ENCODE measurements at regions not wholly inside any gene's neighbourhood (a gene's known extent, or its start where the extent isn't known, plus 50 kb on each side); places are given as distances from the start of the nearest gene placed in this dataset.

GRCh38 chr20:58154113-58154512 lies 74.3 kb downstream of the ANKRD60 start:
- H2AFZ ChIP-seq (ENCODE audit: insufficient read depth, low read length, poor library complexity), result no peak overlapping the region
- no peaks in the 10 kb centered on the region for H3K36me3 ChIP-seq (ENCODE audit: control insufficient read depth in 1 of 2, insufficient read depth in 2 of 2, low read length in 2 of 2)
- no peaks in the 10 kb centered on the region for H3K9me3 ChIP-seq (ENCODE audit: insufficient read depth, low read depth, low read length)
- H4K91ac ChIP-seq (ENCODE audit: low read depth, low read length), result no peak overlapping the region
- peak overlapping the region; percentile 47 for H3K4me3 ChIP-seq (ENCODE audit: low read depth, low read length)
- H3K79me2 ChIP-seq (ENCODE audit: control insufficient read depth, insufficient read depth, low read length, poor library complexity), result no peaks in the 10 kb centered on the region
- H3K27ac ChIP-seq (ENCODE audit: low read depth, low read length), result no peak overlapping the region
- H3K4ac ChIP-seq (ENCODE audit: low read depth, low read length), result no peak overlapping the region
- H3K14ac ChIP-seq (ENCODE audit: low read length), result no peak overlapping the region
- no peak overlapping the region for H3K4me2 ChIP-seq (ENCODE audit: low read length)
- WGBS (ENCODE audit: extremely low coverage, insufficient coverage, insufficient read length), result no CpG with 5 or more reads among the region's 1 CpG
- H3K27me3 ChIP-seq (ENCODE audit: insufficient read depth, low read length), result peaks cover 7% of the 10 kb centered on the region
- H2BK12ac ChIP-seq (ENCODE audit: low read length), result no peak overlapping the region
- H3K9ac ChIP-seq (ENCODE audit: low read length), result no peak overlapping the region
- no peak overlapping the region for H4K12ac ChIP-seq (ENCODE audit: low read depth, low read length)
- H3K18ac ChIP-seq (ENCODE audit: low read length), result no peak overlapping the region
- H3K23ac ChIP-seq (ENCODE audit: low read length), result no peak overlapping the region
- no peak overlapping the region for H2AK5ac ChIP-seq (ENCODE audit: low read length)
- no peak overlapping the region for H2BK5ac ChIP-seq (ENCODE audit: low read depth, low read length, poor library complexity)
- no peaks in the 10 kb centered on the region for H3K79me1 ChIP-seq (ENCODE audit: low read length)
- DNase-seq, result no peak
- no peak overlapping the region for H4K8ac ChIP-seq (ENCODE audit: low read depth, low read length)
- no peak overlapping the region for H2BK120ac ChIP-seq (ENCODE audit: insufficient read depth, low read length, poor library complexity)
- peaks cover 0 to 3% of the 10 kb centered on the region in 2 experiments for H3K4me1 ChIP-seq (ENCODE audit: control insufficient read depth in 1 of 2, insufficient read depth in 2 of 2, low read length in 2 of 2)

- Histone ChIP-seq H2BK12ac (ENCODE audit: low read length) (no peak overlapping the region), H2BK5ac (ENCODE audit: low read depth, low read length, poor library complexity) (no peak overlapping the region), H3K23ac (ENCODE audit: low read length) (no peak overlapping the region), H3K18ac (ENCODE audit: low read length) (no peak overlapping the region), H3K4me1 (ENCODE audit: control insufficient read depth in 1 of 2, insufficient read depth in 2 of 2, low read length in 2 of 2) (peaks cover 0 to 3% of the 10 kb centered on the region in 2 experiments), H4K12ac (ENCODE audit: low read depth, low read length) (no peak overlapping the region), H3K4me3 (ENCODE audit: low read depth, low read length) (no peak overlapping the region), H2AK5ac (ENCODE audit: low read length) (no peak overlapping the region), H3K27me3 (ENCODE audit: insufficient read depth, low read length) (peaks cover 7% of the 10 kb centered on the region), H3K79me2 (ENCODE audit: control insufficient read depth, insufficient read depth, low read length, poor library complexity) (no peaks in the 10 kb centered on the region), H3K27ac (ENCODE audit: low read depth, low read length) (no peak overlapping the region), H3K4me2 (ENCODE audit: low read length) (no peak overlapping the region), H3K36me3 (ENCODE audit: control insufficient read depth in 1 of 2, insufficient read depth in 2 of 2, low read length in 2 of 2) (no peaks in the 10 kb centered on the region), H3K14ac (ENCODE audit: low read length) (no peak overlapping the region), H3K79me1 (ENCODE audit: low read length) (no peaks in the 10 kb centered on the region), H2AFZ (ENCODE audit: insufficient read depth, low read length, poor library complexity) (no peak overlapping the region), H2BK120ac (ENCODE audit: insufficient read depth, low read length, poor library complexity) (no peak overlapping the region), H4K8ac (ENCODE audit: low read depth, low read length) (no peak overlapping the region), H3K4ac (ENCODE audit: low read depth, low read length) (no peak overlapping the region), H4K91ac (ENCODE audit: low read depth, low read length) (no peak overlapping the region), H3K9ac (ENCODE audit: low read length) (no peak overlapping the region), H3K9me3 (ENCODE audit: insufficient read depth, low read depth, low read length) (no peaks in the 10 kb centered on the region)
- no CpG with 5 or more reads among the region's 11 CpGs for WGBS (ENCODE audit: extremely low coverage, insufficient coverage, insufficient read length)
- DNase-seq, result no peak
Observed at GRCh38 chr20:58153121-58153520, 75.3 kb downstream of the ANKRD60 start.

GRCh38 chr20:58150772-58151171 lies 77.7 kb downstream of the ANKRD60 start:
- Histone ChIP-seq H4K12ac (ENCODE audit: low read depth, low read length) (no peak overlapping the region), H3K23ac (ENCODE audit: low read length) (no peak overlapping the region), H3K4me1 (ENCODE audit: control insufficient read depth in 1 of 2, insufficient read depth in 2 of 2, low read length in 2 of 2) (peaks cover 0 to 3% of the 10 kb centered on the region in 2 experiments), H3K14ac (ENCODE audit: low read length) (no peak overlapping the region), H2AK5ac (ENCODE audit: low read length) (no peak overlapping the region), H2BK12ac (ENCODE audit: low read length) (no peak overlapping the region), H2BK120ac (ENCODE audit: insufficient read depth, low read length, poor library complexity) (no peak overlapping the region), H3K4me3 (ENCODE audit: low read depth, low read length) (no peak overlapping the region), H3K4me2 (ENCODE audit: low read length) (no peak overlapping the region), H3K4ac (ENCODE audit: low read depth, low read length) (no peak overlapping the region), H2BK5ac (ENCODE audit: low read depth, low read length, poor library complexity) (no peak overlapping the region), H3K79me1 (ENCODE audit: low read length) (no peaks in the 10 kb centered on the region), H3K9me3 (ENCODE audit: insufficient read depth, low read depth, low read length) (peaks cover 2% of the 10 kb centered on the region), H4K91ac (ENCODE audit: low read depth, low read length) (no peak overlapping the region), H4K8ac (ENCODE audit: low read depth, low read length) (no peak overlapping the region), H3K27ac (ENCODE audit: low read depth, low read length) (no peak overlapping the region), H3K36me3 (ENCODE audit: control insufficient read depth in 1 of 2, insufficient read depth in 2 of 2, low read length in 2 of 2) (no peaks in the 10 kb centered on the region), H3K9ac (ENCODE audit: low read length) (no peak overlapping the region), H3K27me3 (ENCODE audit: insufficient read depth, low read length) (peaks cover 7% of the 10 kb centered on the region), H2AFZ (ENCODE audit: insufficient read depth, low read length, poor library complexity) (no peak overlapping the region), H3K79me2 (ENCODE audit: control insufficient read depth, insufficient read depth, low read length, poor library complexity) (no peaks in the 10 kb centered on the region), H3K18ac (ENCODE audit: low read length) (no peak overlapping the region)
- no CpG with 5 or more reads among the region's 31 CpGs for WGBS (ENCODE audit: extremely low coverage, insufficient coverage, insufficient read length)
- DNase-seq, result no peak

DNA sequence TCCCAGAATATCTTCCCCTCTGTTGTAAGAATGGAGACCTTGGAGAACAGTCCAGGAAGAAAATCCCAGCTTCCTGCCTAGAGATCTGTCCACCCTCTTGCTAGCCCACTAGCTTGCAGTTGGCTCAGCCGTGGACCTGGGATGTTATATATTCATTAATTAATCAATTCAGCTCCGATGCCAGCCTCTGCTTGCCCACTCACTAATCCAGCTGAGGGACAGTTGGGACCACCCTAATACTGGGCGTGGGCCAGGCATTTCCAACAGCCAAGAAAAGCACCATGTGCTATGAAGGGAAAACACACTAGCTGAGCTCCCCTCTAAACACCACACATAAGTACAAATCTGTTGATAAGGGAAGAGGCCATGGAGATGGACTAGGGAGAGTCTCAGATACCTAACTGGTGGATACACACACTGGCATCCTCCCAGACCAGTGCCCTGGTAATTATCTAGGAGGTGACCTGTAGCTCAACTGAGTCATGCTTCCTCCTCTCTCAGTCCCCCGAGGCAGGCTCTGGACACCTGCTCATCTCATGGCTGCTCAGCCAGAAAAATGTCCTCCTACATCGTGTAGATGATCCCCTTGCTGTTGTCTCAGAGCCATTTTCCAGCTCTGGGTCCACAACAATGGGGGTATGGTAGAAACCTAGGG lies 78.9 kb downstream of the ANKRD60 start:
- Histone ChIP-seq H3K9ac (ENCODE audit: low read length) (no peak overlapping the region), H3K27ac (ENCODE audit: low read depth, low read length) (no peak overlapping the region), H3K18ac (ENCODE audit: low read length) (no peak overlapping the region), H4K12ac (ENCODE audit: low read depth, low read length) (no peak overlapping the region), H3K36me3 (ENCODE audit: control insufficient read depth in 1 of 2, insufficient read depth in 2 of 2, low read length in 2 of 2) (no peaks in the 10 kb centered on the region), H3K14ac (ENCODE audit: low read length) (no peak overlapping the region), H3K4me1 (ENCODE audit: control insufficient read depth in 1 of 2, insufficient read depth in 2 of 2, low read length in 2 of 2) (peaks cover 0 to 3% of the 10 kb centered on the region in 2 experiments), H3K9me3 (ENCODE audit: insufficient read depth, low read depth, low read length) (peaks cover 3% of the 10 kb centered on the region), H4K8ac (ENCODE audit: low read depth, low read length) (no peak overlapping the region), H3K27me3 (ENCODE audit: insufficient read depth, low read length) (peaks cover 7% of the 10 kb centered on the region), H2AK5ac (ENCODE audit: low read length) (no peak overlapping the region), H2BK5ac (ENCODE audit: low read depth, low read length, poor library complexity) (no peak overlapping the region), H3K23ac (ENCODE audit: low read length) (no peak overlapping the region), H3K79me2 (ENCODE audit: control insufficient read depth, insufficient read depth, low read length, poor library complexity) (no peaks in the 10 kb centered on the region), H2AFZ (ENCODE audit: insufficient read depth, low read length, poor library complexity) (no peak overlapping the region), H2BK120ac (ENCODE audit: insufficient read depth, low read length, poor library complexity) (no peak overlapping the region), H3K4me2 (ENCODE audit: low read length) (no peak overlapping the region), H3K4me3 (ENCODE audit: low read depth, low read length) (no peak overlapping the region), H4K91ac (ENCODE audit: low read depth, low read length) (no peak overlapping the region), H2BK12ac (ENCODE audit: low read length) (no peak overlapping the region), H3K4ac (ENCODE audit: low read depth, low read length) (no peak overlapping the region), H3K79me1 (ENCODE audit: low read length) (no peaks in the 10 kb centered on the region)
- WGBS (ENCODE audit: extremely low coverage, insufficient coverage, insufficient read length), result no CpG with 5 or more reads among the region's 5 CpGs
- peak; percentile 84 to 91 for DNase-seq
